ENCODE measurements at regions not wholly inside any gene's neighbourhood (a gene's known extent, or its start where the extent isn't known, plus 50 kb on each side); places are given as distances from the start of the nearest gene placed in this dataset.

- in situ Hi-C loops (cut with HindIII; ENCODE audit: low sequenced_read_pairs), result no loop called here
- no peak for DNase-seq (ENCODE audit: low read depth)
- no peak for TF ChIP-seq CTCF (IDR thresholded peaks at IDR 0.05; ENCODE audit: low read depth, low read length, missing control alignments)
- no peak overlapping the region for H3K4me3 ChIP-seq (ENCODE audit: low read depth, low read length)
Measured at GRCh38 chr4:135184715-135185114, 983.1 kb upstream of the PABPC4L start.

GRCh38 chr4:135177321-135177720 is 975.7 kb upstream of the PABPC4L start:
- no peak for TF ChIP-seq CTCF (IDR thresholded peaks at IDR 0.05; ENCODE audit: low read depth, low read length, missing control alignments)
- in situ Hi-C loops (cut with HindIII; ENCODE audit: low sequenced_read_pairs), result no loop called here
- H3K4me3 ChIP-seq (ENCODE audit: low read depth, low read length), result no peak overlapping the region
- DNase-seq (ENCODE audit: low read depth), result peak; percentile 19

- no peak for TF ChIP-seq CTCF (IDR thresholded peaks at IDR 0.05; ENCODE audit: low read depth, low read length, missing control alignments)
- H3K4me3 ChIP-seq (ENCODE audit: low read depth, low read length), result no peak overlapping the region
- in situ Hi-C loops (cut with HindIII; ENCODE audit: low sequenced_read_pairs), result no loop called here
- no peak for DNase-seq (ENCODE audit: low read depth)
Measured at GRCh38 chr4:135166661-135167060, 965.1 kb upstream of the PABPC4L start.

GRCh38 chr4:135164601-135165000 is 963.0 kb upstream of the PABPC4L start:
- H3K4me3 ChIP-seq (ENCODE audit: low read depth, low read length), result no peak overlapping the region
- no peak for DNase-seq (ENCODE audit: low read depth)
- no peak for TF ChIP-seq CTCF (IDR thresholded peaks at IDR 0.05; ENCODE audit: low read depth, low read length, missing control alignments)
- in situ Hi-C loops (cut with HindIII; ENCODE audit: low sequenced_read_pairs), result no loop called here

- DNase-seq (ENCODE audit: low read depth), result no peak
- in situ Hi-C loops (cut with HindIII; ENCODE audit: low sequenced_read_pairs), result no loop called here
- no peak for TF ChIP-seq CTCF (IDR thresholded peaks at IDR 0.05; ENCODE audit: low read depth, low read length, missing control alignments)
- no peak overlapping the region for H3K4me3 ChIP-seq (ENCODE audit: low read depth, low read length)
Measured at GRCh38 chr4:135144498-135144897, 942.9 kb upstream of the PABPC4L start.

- no peak overlapping the region for H3K4me3 ChIP-seq (ENCODE audit: low read depth, low read length)
- DNase-seq (ENCODE audit: low read depth), result no peak
- TF ChIP-seq CTCF (IDR thresholded peaks at IDR 0.05; ENCODE audit: low read depth, low read length, missing control alignments), result no peak
- in situ Hi-C loops (cut with HindIII; ENCODE audit: low sequenced_read_pairs), result no loop called here
Measured at GRCh38 chr4:135124196-135124595, 922.6 kb upstream of the PABPC4L start.

- no peak overlapping the region for H3K4me3 ChIP-seq (ENCODE audit: low read depth, low read length)
- DNase-seq (ENCODE audit: low read depth), result no peak
- in situ Hi-C loops (cut with HindIII; ENCODE audit: low sequenced_read_pairs), result no loop called here
- no peak for TF ChIP-seq CTCF (IDR thresholded peaks at IDR 0.05; ENCODE audit: low read depth, low read length, missing control alignments)
Measured at GRCh38 chr4:135123632-135124031, 922.0 kb upstream of the PABPC4L start.
